NT2/D1 (cell line): ENCODE measurements at regions not wholly inside any gene's neighbourhood (a gene's known extent, or its start where the extent isn't known, plus 50 kb on each side); places are given as distances from the start of the nearest gene placed in this dataset.

ENCODE experiments used
- DNase-seq: peaks from one replicate; pipeline ENCODE4 v3.0.0-alpha.2; 2011; ENCODE audit warnings: low read depth, low spot score
- H3K27me3 ChIP-seq: 2 replicates; pipeline ENCODE4 v1.6.0; 2011; ENCODE audit warnings: mild to moderate bottlenecking; ENCODE audit not compliant: insufficient read length, insufficient read depth
- H3K36me3 ChIP-seq: 2 replicates; pipeline ENCODE4 v1.6.1; 2011; ENCODE audit warnings: mild to moderate bottlenecking, low read length, mixed read lengths; ENCODE audit not compliant: insufficient read depth, insufficient read length
- H3K4me1 ChIP-seq: 2 replicates; pipeline ENCODE4 v1.5.1; 2011; ENCODE audit not compliant: insufficient read depth, insufficient read length
- H3K4me3 ChIP-seq: 2 replicates; pipeline ENCODE4 v1.5.1; 2011; ENCODE audit warnings: low read depth; ENCODE audit not compliant: insufficient read length
- H3K9ac ChIP-seq: 2 replicates; pipeline ENCODE4 v1.6.0; 2011; ENCODE audit warnings: low read depth; ENCODE audit not compliant: insufficient read length
- H3K9me3 ChIP-seq: 2 replicates; pipeline ENCODE4 v1.5.1; 2011; ENCODE audit warnings: mild to moderate bottlenecking, low read length; ENCODE audit not compliant: insufficient read depth
- SUZ12 ChIP-seq: IDR thresholded peaks from 2 replicates; pipeline ENCODE4 v1.6.1; 2011; ENCODE audit not compliant: insufficient read length, insufficient read depth; ENCODE audit errors: extremely low read depth
- YY1 ChIP-seq: IDR thresholded peaks from 2 replicates; pipeline ENCODE4 v1.6.1; 2011; ENCODE audit not compliant: insufficient read length, insufficient read depth
- ZNF274 ChIP-seq: IDR thresholded peaks from 2 replicates; pipeline ENCODE4 v1.6.1; 2011; ENCODE audit warnings: mild to moderate bottlenecking, low read depth, low read length

DNA sequence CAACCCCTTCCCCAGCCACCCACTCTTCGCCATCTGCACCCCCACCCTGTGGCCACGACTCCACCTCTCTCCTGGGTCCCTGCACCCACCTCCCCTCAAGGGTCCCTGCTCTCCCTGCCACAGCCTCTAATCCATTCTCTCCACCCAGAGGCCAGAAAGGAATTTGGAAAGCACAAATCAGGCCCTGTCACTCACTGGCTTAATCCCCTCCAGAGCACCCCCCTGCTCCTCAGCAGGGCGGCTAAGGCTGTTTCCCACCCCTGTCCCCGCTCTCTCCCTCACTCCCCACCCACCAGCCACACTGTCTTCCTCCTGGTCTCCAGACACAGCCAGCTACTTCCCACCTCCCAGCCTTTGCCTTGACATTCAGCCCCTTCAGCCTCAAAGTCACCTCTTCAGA lies 150.0 kb upstream of the LINGO1 start:
- no peak overlapping the region for H3K9ac ChIP-seq
- no peaks in the 10 kb centered on the region for H3K9me3 ChIP-seq
- H3K4me3 ChIP-seq = no peak overlapping the region
- peaks cover 21% of the 10 kb centered on the region for H3K4me1 ChIP-seq
- H3K36me3 ChIP-seq = no peaks in the 10 kb centered on the region
- H3K27me3 ChIP-seq = no peaks in the 10 kb centered on the region
- no peak for DNase-seq
- TF ChIP-seq YY1 = no peak
- no peak for TF ChIP-seq SUZ12
- TF ChIP-seq ZNF274 = no peak

DNA sequence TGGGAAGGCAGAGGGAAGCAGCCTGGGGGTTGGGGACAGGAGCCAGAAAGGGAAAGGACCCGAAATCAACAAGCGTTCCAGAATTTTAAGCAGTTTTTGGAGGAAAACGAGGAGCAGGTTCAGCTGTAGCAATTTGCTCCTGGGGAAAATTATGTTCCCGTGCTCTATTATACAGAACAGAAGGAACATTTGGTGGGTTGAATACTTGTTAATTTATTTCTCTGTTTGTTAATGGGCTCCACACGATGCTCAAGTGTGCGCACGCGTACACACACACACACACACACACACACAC lies 149.2 kb upstream of the LINGO1 start:
- TF ChIP-seq SUZ12 (no peak), ZNF274 (no peak), YY1 (no peak)
- H3K4me3 ChIP-seq = no peak overlapping the region
- no peaks in the 10 kb centered on the region for H3K9me3 ChIP-seq
- no peak overlapping the region for H3K9ac ChIP-seq
- DNase-seq = no peak
- peaks cover 17% of the 10 kb centered on the region for H3K4me1 ChIP-seq
- no peaks in the 10 kb centered on the region for H3K36me3 ChIP-seq
- H3K27me3 ChIP-seq = no peaks in the 10 kb centered on the region

DNA sequence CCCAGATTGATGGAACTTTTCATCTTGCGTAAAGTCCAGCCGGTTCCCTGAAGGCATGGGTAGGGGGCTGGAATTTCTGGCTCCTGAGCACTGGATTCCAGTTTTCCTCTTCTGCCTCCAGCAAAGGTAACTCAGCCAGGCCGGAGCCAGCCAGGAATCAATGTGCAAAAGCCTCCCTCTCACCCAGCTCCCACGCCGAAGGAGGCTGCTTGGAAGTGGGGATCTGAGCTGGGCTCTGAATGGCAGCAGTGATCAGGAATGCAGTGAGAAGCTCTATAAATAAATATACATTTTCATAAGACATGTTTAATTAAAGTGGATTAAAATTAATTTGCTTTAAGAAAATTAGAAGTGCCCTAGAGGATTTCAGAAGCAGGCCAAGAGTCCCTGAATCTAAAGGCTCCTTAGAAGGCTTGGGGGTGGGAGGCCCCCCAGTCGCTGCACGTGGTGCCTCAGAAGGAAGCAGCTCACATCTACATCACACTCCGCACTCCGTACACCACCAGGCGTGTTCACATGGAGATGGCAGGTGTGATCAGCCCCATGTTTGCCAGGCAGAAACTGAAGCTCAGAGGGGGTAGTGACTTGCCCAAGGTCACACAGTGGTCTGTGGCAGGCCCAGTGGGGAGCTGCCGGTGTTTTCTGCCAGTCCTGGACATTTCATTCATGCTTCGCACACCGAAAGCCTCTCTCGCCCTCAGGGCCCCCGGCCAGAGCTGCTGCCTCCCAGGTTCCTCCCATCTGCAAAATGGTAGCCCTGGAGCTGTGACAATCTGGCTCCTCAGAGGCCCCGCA lies 148.6 kb upstream of the LINGO1 start:
- H3K9me3 ChIP-seq = no peaks in the 10 kb centered on the region
- H3K4me1 ChIP-seq = peaks cover 15% of the 10 kb centered on the region
- no peak overlapping the region for H3K9ac ChIP-seq
- TF ChIP-seq ZNF274 = no peak
- TF ChIP-seq SUZ12 = no peak
- no peak for TF ChIP-seq YY1
- no peak overlapping the region for H3K4me3 ChIP-seq
- no peaks in the 10 kb centered on the region for H3K27me3 ChIP-seq
- H3K36me3 ChIP-seq = no peaks in the 10 kb centered on the region
- no peak for DNase-seq

DNA sequence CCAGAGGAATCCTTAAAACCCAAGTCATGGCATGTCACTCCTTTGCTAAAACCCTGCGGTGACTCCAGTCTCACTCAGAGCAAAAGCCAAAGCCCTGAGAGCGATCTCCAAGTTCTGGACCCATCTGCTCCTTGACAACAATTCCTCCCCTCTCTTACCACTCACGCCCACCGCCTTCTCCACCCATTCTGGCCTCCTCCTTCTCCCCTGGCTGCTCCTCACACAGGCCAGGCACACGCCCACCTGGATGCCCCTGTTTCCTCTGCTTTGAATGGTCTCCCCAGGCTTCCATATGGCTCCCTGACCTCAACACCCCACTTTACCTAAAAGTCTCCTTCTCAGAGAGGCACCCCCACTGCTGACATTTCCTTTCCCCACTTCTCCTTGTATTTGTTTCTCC lies 146.1 kb upstream of the LINGO1 start:
- Histone ChIP-seq H3K9ac (no peak overlapping the region), H3K36me3 (no peaks in the 10 kb centered on the region), H3K9me3 (no peaks in the 10 kb centered on the region), H3K4me3 (no peak overlapping the region), H3K4me1 (no peaks in the 10 kb centered on the region), H3K27me3 (no peaks in the 10 kb centered on the region)
- DNase-seq = no peak
- no peak for TF ChIP-seq SUZ12
- no peak for TF ChIP-seq ZNF274
- no peak for TF ChIP-seq YY1

DNA sequence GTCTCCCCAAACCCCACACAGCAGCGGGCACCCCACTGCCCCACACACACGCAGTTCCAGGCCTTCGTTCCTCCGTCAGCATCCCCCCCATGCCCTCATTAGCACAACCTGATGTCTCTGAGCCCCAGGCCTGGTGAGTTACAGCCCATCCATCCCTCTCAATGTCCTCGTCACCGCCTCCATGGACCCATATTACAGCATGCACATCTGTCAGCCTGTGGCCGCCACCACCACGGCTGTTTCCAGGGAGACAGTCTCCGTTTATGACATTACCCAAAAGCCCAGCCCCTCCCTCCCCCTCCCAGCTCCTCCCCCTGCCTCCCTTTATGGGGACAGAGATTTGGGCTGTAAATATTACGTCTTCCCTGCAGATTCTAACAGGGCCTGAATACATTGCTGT lies 143.1 kb upstream of the LINGO1 start:
- Histone ChIP-seq H3K9ac (no peak overlapping the region), H3K36me3 (no peaks in the 10 kb centered on the region), H3K27me3 (no peaks in the 10 kb centered on the region), H3K9me3 (no peaks in the 10 kb centered on the region), H3K4me1 (peaks cover 5% of the 10 kb centered on the region), H3K4me3 (no peak overlapping the region)
- TF ChIP-seq ZNF274 (no peak), YY1 (no peak), SUZ12 (no peak)
- no peak for DNase-seq

DNA sequence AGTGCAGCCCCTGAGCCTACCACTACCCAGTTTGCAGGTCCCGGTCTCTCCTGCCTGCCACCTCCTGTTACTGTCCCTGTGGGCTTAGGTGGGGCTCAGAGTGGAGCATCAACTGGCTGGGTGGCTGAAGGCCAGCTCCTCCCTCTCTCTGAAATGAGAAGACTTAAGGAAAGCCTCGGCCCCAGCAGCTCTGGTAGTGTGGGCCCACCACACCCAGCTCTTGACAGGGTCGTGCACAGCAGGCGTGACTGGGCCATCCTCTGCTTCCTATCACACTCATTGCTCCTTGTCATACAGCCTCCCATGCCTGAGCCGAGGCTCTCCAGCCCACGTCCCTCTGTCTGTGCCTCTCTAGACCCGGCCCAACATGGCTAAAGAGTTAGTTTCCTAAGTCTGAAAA lies 142.7 kb upstream of the LINGO1 start:
- H3K9ac ChIP-seq = no peak overlapping the region
- no peaks in the 10 kb centered on the region for H3K36me3 ChIP-seq
- no peak overlapping the region for H3K4me3 ChIP-seq
- no peak for DNase-seq
- no peaks in the 10 kb centered on the region for H3K9me3 ChIP-seq
- peaks cover 5% of the 10 kb centered on the region for H3K4me1 ChIP-seq
- no peaks in the 10 kb centered on the region for H3K27me3 ChIP-seq
- TF ChIP-seq SUZ12 (no peak), YY1 (no peak), ZNF274 (no peak)

DNA sequence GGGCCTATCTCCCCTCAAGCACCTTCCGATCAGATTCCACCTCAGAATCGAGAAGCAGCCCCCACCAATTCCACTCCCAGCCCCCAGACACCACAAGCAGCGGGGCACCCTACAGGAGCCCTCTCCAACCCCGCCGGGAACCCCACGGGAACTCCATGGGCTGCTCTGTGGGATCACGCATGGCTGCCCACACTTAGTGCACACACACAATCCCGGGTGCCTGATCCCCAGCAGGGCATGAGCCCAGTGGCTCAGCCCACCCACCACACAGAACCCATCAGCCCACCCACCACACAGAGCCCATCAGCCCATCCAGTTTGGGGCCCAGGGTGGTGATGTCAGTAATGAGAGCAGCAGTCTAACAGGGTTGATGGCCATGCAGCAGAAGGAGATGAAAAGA lies 141.6 kb upstream of the LINGO1 start:
- H3K4me1 ChIP-seq = peaks cover 5% of the 10 kb centered on the region
- no peak for DNase-seq
- H3K9ac ChIP-seq = no peak overlapping the region
- H3K9me3 ChIP-seq = no peaks in the 10 kb centered on the region
- H3K36me3 ChIP-seq = no peaks in the 10 kb centered on the region
- H3K27me3 ChIP-seq = no peaks in the 10 kb centered on the region
- TF ChIP-seq SUZ12 (no peak), YY1 (no peak), ZNF274 (no peak)
- H3K4me3 ChIP-seq = no peak overlapping the region

DNA sequence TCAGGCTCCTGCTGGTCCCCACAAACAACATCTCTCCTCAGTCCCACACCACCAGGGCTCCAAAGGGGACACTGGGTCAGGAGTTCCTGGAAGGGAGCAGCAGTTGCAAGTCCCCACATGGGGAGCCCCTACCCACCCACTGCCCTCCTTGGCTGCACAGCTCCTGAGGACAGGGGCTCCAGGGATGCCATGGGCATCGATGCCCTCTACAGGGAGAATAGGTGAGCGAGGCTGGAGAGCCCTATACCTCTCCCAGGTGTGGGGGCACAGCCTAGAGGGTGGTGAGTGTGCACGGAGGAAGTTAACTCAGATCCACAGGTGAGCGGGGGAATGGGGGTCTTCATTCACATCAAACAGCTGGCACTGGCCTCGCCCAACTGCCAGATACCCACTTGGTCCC lies 141.2 kb upstream of the LINGO1 start:
- Histone ChIP-seq H3K4me3 (no peak overlapping the region), H3K27me3 (no peaks in the 10 kb centered on the region), H3K36me3 (no peaks in the 10 kb centered on the region), H3K9me3 (no peaks in the 10 kb centered on the region), H3K4me1 (peaks cover 5% of the 10 kb centered on the region), H3K9ac (no peak overlapping the region)
- TF ChIP-seq SUZ12 (no peak), YY1 (no peak), ZNF274 (no peak)
- DNase-seq = no peak
